Fibroblast of lung (primary cell): ENCODE measurements at regions not wholly inside any gene's neighbourhood (a gene's known extent, or its start where the extent isn't known, plus 50 kb on each side); places are given as distances from the start of the nearest gene placed in this dataset.
A peak's percentile ranks its signal among the peaks of the same experiment; 100 is the strongest.

Source experiments
- DNase-seq, 2 donors: peaks; one replicate each; pipeline versions ENCODE4 v3.0.0 to v3.0.0-alpha.2; 2010; ENCODE audit warnings: low read depth in 2 of 2
- H2AFZ ChIP-seq: 2 replicates; pipeline ENCODE4 v1.5.1; 2012; ENCODE audit warnings: low read length, control low read depth, inconsistent platforms
- H3K27ac ChIP-seq: 2 replicates; pipeline ENCODE4 v1.5.1; 2011; ENCODE audit warnings: low read length, control low read depth; ENCODE audit not compliant: insufficient read depth
- H3K27me3 ChIP-seq: 2 replicates; pipeline ENCODE4 v1.5.1; 2011; ENCODE audit warnings: mild to moderate bottlenecking, low read length; ENCODE audit not compliant: control insufficient read depth, insufficient read depth
- H3K36me3 ChIP-seq: 2 replicates; pipeline ENCODE4 v1.5.1; 2011; ENCODE audit warnings: low read length; ENCODE audit not compliant: control insufficient read depth, insufficient read depth
- H3K4me1 ChIP-seq: 2 replicates; pipeline ENCODE4 v1.5.1; 2011; ENCODE audit warnings: low read length; ENCODE audit not compliant: control insufficient read depth, insufficient read depth; ENCODE audit errors: extremely low read depth
- H3K4me2 ChIP-seq: 2 replicates; pipeline ENCODE4 v1.5.1; 2011; ENCODE audit warnings: low read length, control low read depth; ENCODE audit not compliant: insufficient read depth; ENCODE audit errors: extremely low read depth
- H3K4me3 ChIP-seq, 4 experiments: fragments of 200-600 bp in 1 of 4; sonication (generic) in 1 of 4; replicated peaks in 1 of 4; 2 replicates each; pipeline ENCODE4 v1.5.1; 2011 to 2016; ENCODE audit warnings: low read length in 4 of 4, low read depth in 3 of 4, mild to moderate bottlenecking in 3 of 4, control low read depth in 2 of 4, inconsistent platforms in 1 of 4, mixed read lengths in 1 of 4; ENCODE audit not compliant: insufficient read depth in 1 of 4; ENCODE audit errors: control extremely low read depth in 1 of 4
- H3K79me2 ChIP-seq: 2 replicates; pipeline ENCODE4 v1.5.1; 2012; ENCODE audit warnings: mild to moderate bottlenecking, low read length, inconsistent platforms; ENCODE audit not compliant: control insufficient read depth, insufficient read depth
- H3K9ac ChIP-seq: 2 replicates; pipeline ENCODE4 v1.5.1; 2011; ENCODE audit warnings: mild to moderate bottlenecking, low read length, control low read depth; ENCODE audit not compliant: insufficient read depth
- H3K9me3 ChIP-seq: 2 replicates; pipeline ENCODE4 v1.5.1; 2012; ENCODE audit warnings: low read depth, low read length; ENCODE audit not compliant: control insufficient read depth, insufficient read depth
- H4K20me1 ChIP-seq: 2 replicates; pipeline ENCODE4 v1.5.1; 2011; ENCODE audit warnings: low read length; ENCODE audit not compliant: control insufficient read depth, insufficient read depth; ENCODE audit errors: extremely low read depth
- CTCF ChIP-seq, 2 donors: IDR thresholded peaks in 1 of 2; conservative IDR thresholded peaks in 1 of 2; 1 replicate in 1 of 2; 2 replicates in 1 of 2; pipeline ENCODE4 v1.5.1; 2011 to 2012; ENCODE audit warnings: low read length in 2 of 2, control low read depth in 1 of 2, inconsistent platforms in 1 of 2, low read depth in 1 of 2, mild to moderate bottlenecking in 1 of 2
- EZH2 ChIP-seq: IDR thresholded peaks from 2 replicates; pipeline ENCODE4 v1.5.1; 2012; ENCODE audit warnings: low read length, control low read depth, mild to moderate bottlenecking; ENCODE audit errors: missing control alignments

- Histone ChIP-seq H3K79me2 (no peaks in the 10 kb centered on the region), H3K4me1 (no peaks in the 10 kb centered on the region), H3K4me2 (no peak overlapping the region), H3K9ac (no peak overlapping the region), H3K9me3 (no peaks in the 10 kb centered on the region), H3K27me3 (no peaks in the 10 kb centered on the region), H4K20me1 (no peaks in the 10 kb centered on the region), H3K4me3 (no peak overlapping the region), H2AFZ (no peak overlapping the region), H3K27ac (no peak overlapping the region), H3K36me3 (no peaks in the 10 kb centered on the region)
- TF ChIP-seq CTCF (conservative IDR thresholded peaks at IDR 0.05 in 1 of 2, IDR thresholded peaks at IDR 0.05 in 1 of 2; ENCODE audit: low read depth in 1 of 2, low read length in 2 of 2): no peak
- no peak for TF ChIP-seq EZH2
- DNase-seq: peak in 1 of 2 donors; percentile 8
Measured at GRCh38 chr5:84623019-84623418, 238.3 kb upstream of the EDIL3 start.

DNA sequence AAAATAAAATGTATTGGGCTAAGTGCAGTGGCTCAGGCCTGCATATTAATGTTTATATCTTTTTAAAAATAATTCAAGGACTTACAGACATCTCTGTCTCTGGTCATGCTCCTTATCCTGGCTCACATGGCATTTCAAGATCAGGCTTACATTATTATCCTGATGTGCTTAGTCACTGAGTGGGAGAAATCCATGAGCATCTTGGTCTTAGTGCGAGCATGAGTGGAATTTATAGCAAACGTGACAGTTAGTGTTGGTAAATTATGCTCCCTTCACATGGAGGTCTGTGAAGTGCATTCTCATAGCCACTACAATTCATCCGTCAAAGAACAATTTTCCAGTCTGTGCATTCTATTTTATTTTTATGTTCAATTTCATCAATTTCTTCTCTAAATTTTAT lies 237.8 kb upstream of the EDIL3 start:
- Histone ChIP-seq H3K79me2 (no peaks in the 10 kb centered on the region), H4K20me1 (no peaks in the 10 kb centered on the region), H3K27me3 (no peaks in the 10 kb centered on the region), H3K27ac (no peak overlapping the region), H3K9me3 (no peaks in the 10 kb centered on the region), H2AFZ (no peak overlapping the region), H3K4me1 (no peaks in the 10 kb centered on the region), H3K4me2 (no peak overlapping the region), H3K9ac (no peak overlapping the region), H3K36me3 (no peaks in the 10 kb centered on the region), H3K4me3 (no peak overlapping the region)
- peak in 1 of 2 donors; percentile 17 for DNase-seq
- TF ChIP-seq EZH2 (no peak), CTCF (conservative IDR thresholded peaks at IDR 0.05 in 1 of 2, IDR thresholded peaks at IDR 0.05 in 1 of 2; ENCODE audit: low read depth in 1 of 2, low read length in 2 of 2) (no peak)

- Histone ChIP-seq H3K4me1 (no peaks in the 10 kb centered on the region), H3K36me3 (no peaks in the 10 kb centered on the region), H3K4me3 (no peak overlapping the region), H3K9me3 (no peaks in the 10 kb centered on the region), H3K27me3 (no peaks in the 10 kb centered on the region), H3K27ac (no peak overlapping the region), H2AFZ (no peak overlapping the region), H3K9ac (no peak overlapping the region), H3K79me2 (no peaks in the 10 kb centered on the region), H3K4me2 (no peak overlapping the region), H4K20me1 (no peaks in the 10 kb centered on the region)
- DNase-seq: no peak
- TF ChIP-seq EZH2 (no peak), CTCF (conservative IDR thresholded peaks at IDR 0.05 in 1 of 2, IDR thresholded peaks at IDR 0.05 in 1 of 2; ENCODE audit: low read depth in 1 of 2, low read length in 2 of 2) (no peak)
Measured at GRCh38 chr5:84618262-84618661, 233.6 kb upstream of the EDIL3 start.
